ENCODE measurements at regions not wholly inside any gene's neighbourhood (a gene's known extent, or its start where the extent isn't known, plus 50 kb on each side); places are given as distances from the start of the nearest gene placed in this dataset.

GRCh38 chr2:177314722-177315264 lies 50.3 kb upstream of the NFE2L2 start:
- DNase-seq (ENCODE audit: low read depth) = no peak

GRCh38 chr2:177315364-177315763 lies 50.8 kb upstream of the NFE2L2 start:
- DNase-seq (ENCODE audit: low read depth) = no peak

GRCh38 chr2:177316756-177317155 lies 52.2 kb upstream of the NFE2L2 start:
- DNase-seq (ENCODE audit: low read depth) = no peak

- no peak for DNase-seq (ENCODE audit: low read depth)
Measured at GRCh38 chr2:177317443-177317842, 52.9 kb upstream of the NFE2L2 start.

GRCh38 chr2:177317857-177318256 lies 53.3 kb upstream of the NFE2L2 start:
- no peak for DNase-seq (ENCODE audit: low read depth)

- DNase-seq (ENCODE audit: low read depth) = no peak
Measured at GRCh38 chr2:177318613-177319012, 54.1 kb upstream of the NFE2L2 start.

- no peak for DNase-seq (ENCODE audit: low read depth)
Measured at GRCh38 chr2:177320596-177320995, 56.1 kb upstream of the NFE2L2 start.

GRCh38 chr2:177322801-177323261 lies 58.3 kb upstream of the NFE2L2 start:
- DNase-seq (ENCODE audit: low read depth) = no peak

GRCh38 chr2:177324797-177325196 lies 60.3 kb upstream of the NFE2L2 start:
- no peak for DNase-seq (ENCODE audit: low read depth)

- DNase-seq (ENCODE audit: low read depth) = no peak
Measured at GRCh38 chr2:177325554-177325953, 61.0 kb upstream of the NFE2L2 start.

GRCh38 chr2:177326005-177326404 lies 61.5 kb upstream of the NFE2L2 start:
- DNase-seq (ENCODE audit: low read depth) = no peak

GRCh38 chr2:177326591-177326990 lies 62.1 kb upstream of the NFE2L2 start:
- DNase-seq (ENCODE audit: low read depth) = no peak

- no peak for DNase-seq (ENCODE audit: low read depth)
Measured at GRCh38 chr2:177327009-177327408, 62.5 kb upstream of the NFE2L2 start.

- no peak for DNase-seq (ENCODE audit: low read depth)
Measured at GRCh38 chr2:177328056-177328455, 63.5 kb upstream of the NFE2L2 start.

- DNase-seq (ENCODE audit: low read depth) = no peak
Measured at GRCh38 chr2:177329064-177329463, 63.5 kb upstream of the AGPS start.

GRCh38 chr2:177331466-177331997 lies 61.0 kb upstream of the AGPS start:
- no peak for DNase-seq (ENCODE audit: low read depth)

GRCh38 chr2:177332026-177332991 lies 60.3 kb upstream of the AGPS start:
- no peak for DNase-seq (ENCODE audit: low read depth)

- no peak for DNase-seq (ENCODE audit: low read depth)
Measured at GRCh38 chr2:177332992-177333388, 59.6 kb upstream of the AGPS start.

GRCh38 chr2:177334940-177335543 lies 57.5 kb upstream of the AGPS start:
- DNase-seq (ENCODE audit: low read depth) = no peak

- DNase-seq (ENCODE audit: low read depth) = no peak
Measured at GRCh38 chr2:177335917-177336450, 56.6 kb upstream of the AGPS start.

- peak; percentile 80 for DNase-seq (ENCODE audit: low read depth)
Measured at GRCh38 chr2:177338177-177338721, 54.3 kb upstream of the AGPS start.

- no peak for DNase-seq (ENCODE audit: low read depth)
Measured at GRCh38 chr2:177340158-177340557, 52.4 kb upstream of the AGPS start.

Measured in HS-5 (cell line).